OCI-LY1 (cell line): ENCODE measurements at regions not wholly inside any gene's neighbourhood (a gene's known extent, or its start where the extent isn't known, plus 50 kb on each side); places are given as distances from the start of the nearest gene placed in this dataset.

Experiments
- CTCF ChIP-seq: fragments of 200-600 bp; sonication (generic), shearing (Covaris generic); IDR thresholded peaks from 2 replicates; pipeline ENCODE4 v1.5.1; 2017; ENCODE audit warnings: mild to moderate bottlenecking, antibody characterized with exemption, low read length, moderate library complexity, mixed read lengths
- EZH2 ChIP-seq: fragments of 200-600 bp; sonication (generic), shearing (Covaris generic); IDR thresholded peaks from 2 replicates; pipeline ENCODE4 v1.8.0; 2017; ENCODE audit warnings: borderline replicate concordance, mixed run types, mild to moderate bottlenecking, antibody characterized with exemption, low read length, moderate library complexity, mixed read lengths

GRCh38 chrY:19067435-19067834, 293.9 kb upstream of the HSFY2 start:
- TF ChIP-seq CTCF (no peak), EZH2 (no peak)
